Uterus (tissue), 3 donors: ENCODE measurements at regions not wholly inside any gene's neighbourhood (a gene's known extent, or its start where the extent isn't known, plus 50 kb on each side); places are given as distances from the start of the nearest gene placed in this dataset.

Experiments
- DNase-seq, 2 donors: peaks; one replicate each; pipeline ENCODE4 v3.0.0-alpha.2; 2019 to 2020
- H3K27ac ChIP-seq, 2 donors: fragments of 200-600 bp; sonication (generic); 1 replicate in 1 of 2; 2 replicates in 1 of 2; pipeline ENCODE4 v1.5.1; 2016 to 2018
- H3K27me3 ChIP-seq, 2 donors: fragments of 200-600 bp; sonication (generic); one replicate each; pipeline ENCODE4 v1.5.1; 2018 to 2019; ENCODE audit warnings: control low read depth in 1 of 2
- H3K36me3 ChIP-seq, 2 donors: fragments of 200-600 bp; sonication (generic); one replicate each; pipeline ENCODE4 v1.5.1; 2019; ENCODE audit warnings: control low read depth in 1 of 2
- H3K4me1 ChIP-seq, 2 donors: fragments of 200-600 bp; sonication (generic); one replicate each; pipeline ENCODE4 v1.5.1; 2018 to 2019; ENCODE audit warnings: control low read depth in 1 of 2
- H3K4me3 ChIP-seq, 2 donors: fragments of 200-600 bp; sonication (generic); 1 replicate in 1 of 2; 2 replicates in 1 of 2; pipeline ENCODE4 v1.5.1; 2018 to 2019; ENCODE audit warnings: mild to moderate bottlenecking in 1 of 2
- H3K9me3 ChIP-seq, 2 donors: fragments of 200-600 bp; sonication (generic); one replicate each; pipeline ENCODE4 v1.5.1; 2019; ENCODE audit warnings: control low read depth in 1 of 2
- CTCF ChIP-seq, 4 experiments: fragments of 200-600 bp in 2 of 4; fragments of 450-650 bp in 2 of 4; sonication (generic) in 2 of 4; IDR thresholded peaks; one replicate each; pipeline ENCODE4 v1.5.1; 2016 to 2019; ENCODE audit warnings: antibody characterized with exemption in 4 of 4, mild to moderate bottlenecking in 2 of 4, moderate library complexity in 1 of 4
- POLR2A ChIP-seq, 2 donors: fragments of 450-650 bp; IDR thresholded peaks; one replicate each; pipeline ENCODE4 v1.6.1; 2016; ENCODE audit warnings: antibody characterized with exemption in 2 of 2, mild to moderate bottlenecking in 1 of 2, moderate library complexity in 1 of 2
- intact Hi-C: fragments of 100-400 bp; cut with DNase I; formaldehyde crosslinking; loops from one replicate; pipeline ENCODE4 v1.15.1; 2023; ENCODE audit warnings: low total_unique reads
- donor health status: DM: yes; HTN: yes; CAD: no.

GRCh38 chr15:26294059-26294689 is 431.0 kb upstream of the ATP10A start:
- no peaks in the 10 kb centered on the region for H3K4me1 ChIP-seq
- no peak for TF ChIP-seq POLR2A (IDR thresholded peaks at IDR 0.05)
- no peak for TF ChIP-seq CTCF (IDR thresholded peaks at IDR 0.05)
- no peak for DNase-seq
- H3K27me3 ChIP-seq, result no peaks in the 10 kb centered on the region
- no peaks in the 10 kb centered on the region for H3K9me3 ChIP-seq
- H3K36me3 ChIP-seq, result no peaks in the 10 kb centered on the region
- intact Hi-C loops, result no loop called here
- H3K27ac ChIP-seq, result no peak overlapping the region
- no peak overlapping the region for H3K4me3 ChIP-seq

- no peak overlapping the region for H3K4me3 ChIP-seq
These were observed 424.3 kb upstream of the ATP10A start for GRCh38 chr15:26287381-26287780.

GRCh38 chr15:26280281-26280680 is 417.2 kb upstream of the ATP10A start:
- TF ChIP-seq POLR2A (IDR thresholded peaks at IDR 0.05) (no peak), CTCF (IDR thresholded peaks at IDR 0.05) (no peak)
- Histone ChIP-seq H3K27ac (no peak overlapping the region), H3K36me3 (no peaks in the 10 kb centered on the region), H3K4me1 (no peaks in the 10 kb centered on the region), H3K9me3 (no peaks in the 10 kb centered on the region), H3K27me3 (no peaks in the 10 kb centered on the region), H3K4me3 (no peak overlapping the region)
- intact Hi-C loops, result no loop called here
- DNase-seq, result no peak

More at GRCh38 chr15:26287381-26287780, 424.3 kb upstream of the ATP10A start:
- H3K4me1 ChIP-seq, result no peaks in the 10 kb centered on the region
- intact Hi-C loops, result no loop called here
- DNase-seq, result no peak
- TF ChIP-seq CTCF (IDR thresholded peaks at IDR 0.05) (no peak), POLR2A (IDR thresholded peaks at IDR 0.05) (no peak)
- no peaks in the 10 kb centered on the region for H3K27me3 ChIP-seq
- no peaks in the 10 kb centered on the region for H3K9me3 ChIP-seq
- H3K36me3 ChIP-seq, result no peaks in the 10 kb centered on the region
- H3K27ac ChIP-seq, result no peak overlapping the region

- no peak overlapping the region for H3K4me3 ChIP-seq
- no peaks in the 10 kb centered on the region for H3K9me3 ChIP-seq
- no peaks in the 10 kb centered on the region for H3K4me1 ChIP-seq
- no peak for DNase-seq
- intact Hi-C loops, result no loop called here
- H3K27ac ChIP-seq, result no peak overlapping the region
- H3K27me3 ChIP-seq, result no peaks in the 10 kb centered on the region
- H3K36me3 ChIP-seq, result no peaks in the 10 kb centered on the region
- no peak for TF ChIP-seq POLR2A (IDR thresholded peaks at IDR 0.05)
- no peak for TF ChIP-seq CTCF (IDR thresholded peaks at IDR 0.05)
These were observed 398.8 kb upstream of the ATP10A start for GRCh38 chr15:26261966-26262365.

- no peak for TF ChIP-seq CTCF (IDR thresholded peaks at IDR 0.05)
- no peak for TF ChIP-seq POLR2A (IDR thresholded peaks at IDR 0.05)
- Histone ChIP-seq H3K9me3 (no peaks in the 10 kb centered on the region), H3K27me3 (no peaks in the 10 kb centered on the region), H3K27ac (no peak overlapping the region), H3K4me1 (no peaks in the 10 kb centered on the region), H3K36me3 (no peaks in the 10 kb centered on the region), H3K4me3 (no peak overlapping the region)
- DNase-seq, result no peak
- intact Hi-C loops, result no loop called here
These were observed 398.3 kb upstream of the ATP10A start for GRCh38 chr15:26261413-26261812.
